ENCODE measurements at regions not wholly inside any gene's neighbourhood (a gene's known extent, or its start where the extent isn't known, plus 50 kb on each side); places are given as distances from the start of the nearest gene placed in this dataset.
"Not testable (repeated sequence)": the region's sequence is repeated elsewhere in the genome, so short reads cannot be mapped to it uniquely, and the experiment has no call there.

- not testable (repeated sequence) for H3K4me3 ChIP-seq; H3K9me2 ChIP-seq (ENCODE audit: insufficient read depth); ATAC-seq; H3K4me1 ChIP-seq (ENCODE audit: insufficient read depth); H3K27ac ChIP-seq (ENCODE audit: low read depth); H4K20me1 ChIP-seq (replicated peaks; ENCODE audit: insufficient read depth); H3F3A ChIP-seq (replicated peaks; ENCODE audit: low read depth); H3K4me1 Mint-ChIP-seq; H3K4me2 ChIP-seq; H2AFZ ChIP-seq; H3K36me3 ChIP-seq (ENCODE audit: insufficient read depth); H3K79me2 ChIP-seq (replicated peaks; ENCODE audit: insufficient read depth); H3K27me3 Mint-ChIP-seq (ENCODE audit: insufficient read depth, low read depth, poor library complexity); H3K27me3 ChIP-seq (ENCODE audit: insufficient read depth); H3K4me3 Mint-ChIP-seq; H3K27ac Mint-ChIP-seq; DNase-seq (ENCODE audit: low spot score)
- Mint-ChIP-seq H3K9me3 (peaks cover 49% of the 10 kb centered on the region), H3K36me3 (ENCODE audit: low read depth) (peaks cover 17% of the 10 kb centered on the region)
Observed at GRCh38 chr13:22952018-22952417, 228.8 kb upstream of the SGCG start.

DNA sequence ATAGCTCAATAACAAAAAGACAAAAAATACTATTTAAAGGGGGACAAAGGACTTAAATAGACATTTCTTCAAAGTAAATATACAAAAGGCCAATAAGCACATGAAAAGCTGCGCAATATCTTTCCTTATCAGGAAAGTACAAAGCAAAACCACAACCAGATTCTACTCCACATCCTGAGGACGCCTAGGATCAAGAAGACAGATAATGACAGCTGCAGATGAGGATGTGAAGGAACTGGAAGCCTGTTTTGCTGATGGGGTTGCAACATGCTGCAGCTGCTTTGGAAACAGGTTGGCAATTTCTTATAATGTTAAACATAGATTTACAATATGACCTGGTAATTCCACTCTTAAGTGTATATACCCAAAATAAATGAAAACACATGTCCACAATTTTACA is 225.6 kb upstream of the SGCG start:
- H3K27me3 Mint-ChIP-seq (ENCODE audit: insufficient read depth, low read depth, poor library complexity); H3K27ac Mint-ChIP-seq; H3K4me1 ChIP-seq (ENCODE audit: insufficient read depth); H3K4me2 ChIP-seq; H3K27ac ChIP-seq (ENCODE audit: low read depth); H3K27me3 ChIP-seq (ENCODE audit: insufficient read depth); H3K4me1 Mint-ChIP-seq; H3K4me3 Mint-ChIP-seq; H2AFZ ChIP-seq; H4K20me1 ChIP-seq (replicated peaks; ENCODE audit: insufficient read depth); H3K36me3 ChIP-seq (ENCODE audit: insufficient read depth); ATAC-seq; DNase-seq (ENCODE audit: low spot score); H3K79me2 ChIP-seq (replicated peaks; ENCODE audit: insufficient read depth); H3K4me3 ChIP-seq; H3K9me2 ChIP-seq (ENCODE audit: insufficient read depth); H3F3A ChIP-seq (replicated peaks; ENCODE audit: low read depth): not testable (repeated sequence)
- H3K9me3 Mint-ChIP-seq: peaks cover 31% of the 10 kb centered on the region
- H3K36me3 Mint-ChIP-seq (ENCODE audit: low read depth): peaks cover 10% of the 10 kb centered on the region

DNA sequence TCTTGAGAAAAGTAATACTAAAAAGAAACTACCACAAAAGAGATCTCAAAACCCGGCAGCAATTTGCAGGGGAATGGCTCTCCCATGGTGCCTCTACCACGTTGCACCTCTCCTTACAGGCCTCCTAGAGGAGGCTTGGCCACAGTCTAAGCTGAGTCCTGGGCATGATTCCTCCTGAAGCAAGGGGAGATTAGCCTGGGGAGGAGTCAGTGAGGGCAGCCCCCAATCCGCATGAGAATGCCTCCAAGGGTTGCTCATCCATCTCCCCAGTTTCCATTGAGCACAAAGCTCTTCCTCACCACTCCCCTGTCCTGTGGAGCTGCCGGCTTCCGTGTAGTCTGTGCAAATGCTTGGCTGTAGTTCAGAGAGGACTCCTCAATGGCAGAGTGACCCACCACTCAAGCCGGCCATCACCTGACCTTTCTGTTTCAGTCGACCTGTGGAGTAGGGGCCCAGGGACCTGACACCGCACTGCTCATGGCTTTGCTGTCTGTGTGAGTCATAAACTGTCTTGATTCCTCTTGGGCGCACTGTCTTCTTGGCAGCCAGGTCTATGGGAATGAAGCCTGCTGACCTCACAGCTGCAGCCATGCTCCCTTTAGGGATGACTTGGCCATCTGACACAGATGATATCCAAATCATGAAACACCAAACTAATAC is 224.2 kb upstream of the SGCG start:
- DNase-seq (ENCODE audit: low spot score): peak; percentile 11
- peak; percentile 95 for ATAC-seq
- not testable (repeated sequence) for H3K27ac Mint-ChIP-seq

GRCh38 chr13:22959859-22960258 is 220.9 kb upstream of the SGCG start:
- not testable (repeated sequence) for H3K4me1 Mint-ChIP-seq; H3K36me3 Mint-ChIP-seq (ENCODE audit: low read depth); H3K79me2 ChIP-seq (replicated peaks; ENCODE audit: insufficient read depth); H3K27me3 ChIP-seq (ENCODE audit: insufficient read depth); H3K27ac Mint-ChIP-seq; H3K4me3 ChIP-seq; DNase-seq (ENCODE audit: low spot score); H3K4me3 Mint-ChIP-seq; H3K9me2 ChIP-seq (ENCODE audit: insufficient read depth); H3K27me3 Mint-ChIP-seq (ENCODE audit: insufficient read depth, low read depth, poor library complexity); H3K4me2 ChIP-seq; ATAC-seq; H4K20me1 ChIP-seq (replicated peaks; ENCODE audit: insufficient read depth); H3K36me3 ChIP-seq (ENCODE audit: insufficient read depth); H3K4me1 ChIP-seq (ENCODE audit: insufficient read depth); H3F3A ChIP-seq (replicated peaks; ENCODE audit: low read depth); H3K27ac ChIP-seq (ENCODE audit: low read depth); H2AFZ ChIP-seq; H3K9me3 Mint-ChIP-seq

More for the DNA sequence above, 224.2 kb upstream of the SGCG start:
- not testable (repeated sequence) for H3K4me3 ChIP-seq; H3K4me3 Mint-ChIP-seq; H3K4me1 Mint-ChIP-seq; H3K4me1 ChIP-seq (ENCODE audit: insufficient read depth); H3K79me2 ChIP-seq (replicated peaks; ENCODE audit: insufficient read depth); H3F3A ChIP-seq (replicated peaks; ENCODE audit: low read depth); H3K27me3 Mint-ChIP-seq (ENCODE audit: insufficient read depth, low read depth, poor library complexity); H3K9me2 ChIP-seq (ENCODE audit: insufficient read depth); H3K4me2 ChIP-seq; H2AFZ ChIP-seq; H4K20me1 ChIP-seq (replicated peaks; ENCODE audit: insufficient read depth); H3K27me3 ChIP-seq (ENCODE audit: insufficient read depth); H3K36me3 Mint-ChIP-seq (ENCODE audit: low read depth); H3K27ac ChIP-seq (ENCODE audit: low read depth); H3K36me3 ChIP-seq (ENCODE audit: insufficient read depth)
- peaks cover 17% of the 10 kb centered on the region for H3K9me3 Mint-ChIP-seq

Data from GM23338 (cell line).